GM12865 (cell line): ENCODE measurements at regions not wholly inside any gene's neighbourhood (a gene's known extent, or its start where the extent isn't known, plus 50 kb on each side); places are given as distances from the start of the nearest gene placed in this dataset.

Experiments used
- DNase-seq: peaks from one replicate; pipeline ENCODE4 v3.0.0; 2010; ENCODE audit warnings: low read depth
- H3K4me3 ChIP-seq: 2 replicates; pipeline ENCODE4 v1.5.1; 2011; ENCODE audit warnings: mild to moderate bottlenecking, low read depth, low read length, control low read depth
- CTCF ChIP-seq: IDR thresholded peaks from 2 replicates; pipeline ENCODE4 v1.5.1; 2011; ENCODE audit warnings: low read length, control low read depth, low read depth, inconsistent platforms; ENCODE audit not compliant: insufficient read depth; ENCODE audit errors: missing control alignments

GRCh38 chr16:35447010-35447558, 1987.7 kb downstream of the TP53TG3F start:
- TF ChIP-seq CTCF: no peak
- DNase-seq: no peak
- no peak overlapping the region for H3K4me3 ChIP-seq

GRCh38 chr16:35449663-35450062, 1990.3 kb downstream of the TP53TG3F start:
- H3K4me3 ChIP-seq: no peak overlapping the region
- DNase-seq: no peak
- no peak for TF ChIP-seq CTCF

- no peak overlapping the region for H3K4me3 ChIP-seq
- TF ChIP-seq CTCF: no peak
- no peak for DNase-seq
These were observed 1991.2 kb downstream of the TP53TG3F start for GRCh38 chr16:35450648-35451047.

- no peak for TF ChIP-seq CTCF
- H3K4me3 ChIP-seq: no peak overlapping the region
- DNase-seq: no peak
These were observed 1993.1 kb downstream of the TP53TG3F start for GRCh38 chr16:35452471-35452870.

- no peak for DNase-seq
- no peak overlapping the region for H3K4me3 ChIP-seq
- no peak for TF ChIP-seq CTCF
These were observed 2003.9 kb downstream of the TP53TG3F start for GRCh38 chr16:35463358-35463757.

- H3K4me3 ChIP-seq: no peak overlapping the region
- DNase-seq: no peak
- TF ChIP-seq CTCF: no peak
These were observed 2020.9 kb downstream of the TP53TG3F start for GRCh38 chr16:35480361-35480760.

GRCh38 chr16:35480988-35481387, 2021.6 kb downstream of the TP53TG3F start:
- TF ChIP-seq CTCF: no peak
- no peak overlapping the region for H3K4me3 ChIP-seq
- no peak for DNase-seq
